ENCODE measurements at regions not wholly inside any gene's neighbourhood (a gene's known extent, or its start where the extent isn't known, plus 50 kb on each side); places are given as distances from the start of the nearest gene placed in this dataset.

DNA sequence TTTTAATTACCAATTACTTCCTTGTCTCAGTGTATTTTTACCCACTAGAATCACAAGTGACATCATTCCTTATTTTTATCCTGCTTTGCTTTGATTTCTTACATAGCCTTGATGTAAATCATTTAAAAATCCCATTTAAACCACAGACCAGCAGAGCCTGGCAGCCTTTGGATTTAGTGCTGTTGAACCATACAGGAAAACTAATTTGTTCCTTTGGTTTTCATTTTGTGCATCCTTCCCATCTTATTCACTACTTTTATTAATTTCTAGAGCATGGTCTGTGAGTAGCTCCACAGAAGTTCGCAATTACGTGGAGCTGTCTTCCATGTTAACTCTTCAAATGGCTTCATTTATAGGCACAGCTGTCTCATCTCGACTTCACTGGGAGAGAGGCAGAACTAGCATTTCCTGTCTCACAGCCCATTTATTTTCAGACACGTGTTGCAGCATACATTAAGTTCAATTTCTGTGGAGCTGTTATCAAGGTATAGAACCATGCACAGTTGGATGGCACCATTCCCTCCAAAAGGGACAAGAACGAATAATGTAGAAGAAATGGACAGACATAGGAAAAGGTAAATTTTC lies 235.3 kb downstream of the MRPL39 start:
- TF ChIP-seq, protein P1, sequence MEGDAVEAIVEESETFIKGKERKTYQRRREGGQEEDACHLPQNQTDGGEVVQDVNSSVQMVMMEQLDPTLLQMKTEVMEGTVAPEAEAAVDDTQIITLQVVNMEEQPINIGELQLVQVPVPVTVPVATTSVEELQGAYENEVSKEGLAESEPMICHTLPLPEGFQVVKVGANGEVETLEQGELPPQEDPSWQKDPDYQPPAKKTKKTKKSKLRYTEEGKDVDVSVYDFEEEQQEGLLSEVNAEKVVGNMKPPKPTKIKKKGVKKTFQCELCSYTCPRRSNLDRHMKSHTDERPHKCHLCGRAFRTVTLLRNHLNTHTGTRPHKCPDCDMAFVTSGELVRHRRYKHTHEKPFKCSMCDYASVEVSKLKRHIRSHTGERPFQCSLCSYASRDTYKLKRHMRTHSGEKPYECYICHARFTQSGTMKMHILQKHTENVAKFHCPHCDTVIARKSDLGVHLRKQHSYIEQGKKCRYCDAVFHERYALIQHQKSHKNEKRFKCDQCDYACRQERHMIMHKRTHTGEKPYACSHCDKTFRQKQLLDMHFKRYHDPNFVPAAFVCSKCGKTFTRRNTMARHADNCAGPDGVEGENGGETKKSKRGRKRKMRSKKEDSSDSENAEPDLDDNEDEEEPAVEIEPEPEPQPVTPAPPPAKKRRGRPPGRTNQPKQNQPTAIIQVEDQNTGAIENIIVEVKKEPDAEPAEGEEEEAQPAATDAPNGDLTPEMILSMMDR (IDR thresholded peaks at IDR 0.05) = no peak
- TF ChIP-seq EZH2 (IDR thresholded peaks at IDR 0.05; ENCODE audit: borderline replicate concordance, insufficient read depth, low read depth, low read length, poor library complexity, severe bottlenecking) = no peak

Measured in B cell (primary cell).